H1 (cell line): ENCODE measurements at regions not wholly inside any gene's neighbourhood (a gene's known extent, or its start where the extent isn't known, plus 50 kb on each side); places are given as distances from the start of the nearest gene placed in this dataset.

Source experiments
- CTCF ChIA-PET: fragments of 300-600 bp; sonication (Branson Sonifier 250); formaldehyde crosslinking; loops from one replicate; lab custom pipeline; 2021; ENCODE audit not compliant: partially characterized antibody; lab: Charles Lee
- POLR2A ChIA-PET: fragments of 300-600 bp; sonication (Branson Sonifier 250); formaldehyde crosslinking; loops from one replicate; lab custom pipeline; 2021; ENCODE audit warnings: inconsistent platforms; ENCODE audit not compliant: partially characterized antibody; lab: Charles Lee
- DNase-seq, 2 experiments: peaks; one replicate each; pipeline versions ENCODE4 v3.0.0 to v3.0.0-alpha.2; 2010 to 2022; ENCODE audit warnings: low spot score in 2 of 2, low read depth in 1 of 2, mixed read lengths in 1 of 2
- FAIRE-seq: peaks from 2 replicates; lab custom pipeline; 2011; peaks lifted over from hg19 to GRCh38; lab: Jason Lieb, UNC
- H2AFZ ChIP-seq: 2 replicates; pipeline ENCODE4 v1.8.1; 2012; ENCODE audit warnings: low read length, inconsistent platforms
- H2AK5ac ChIP-seq: 2 replicates; pipeline ENCODE4 v1.6.1; 2013; ENCODE audit warnings: low read depth, low read length
- H2BK120ac ChIP-seq: replicated peaks from 2 replicates; pipeline ENCODE3; 2013; ENCODE audit warnings: low read depth, low read length, inconsistent platforms
- H2BK12ac ChIP-seq: 2 replicates; pipeline ENCODE4 v1.6.1; 2013; ENCODE audit warnings: low read depth, low read length
- H2BK15ac ChIP-seq: 2 replicates; pipeline ENCODE4 v1.6.1; 2013; ENCODE audit warnings: low read length
- H2BK20ac ChIP-seq: 2 replicates; pipeline ENCODE4 v1.6.1; 2013; ENCODE audit warnings: low read length
- H2BK5ac ChIP-seq: 2 replicates; pipeline ENCODE4 v1.6.1; 2013; ENCODE audit warnings: low read depth, low read length
- H3K14ac ChIP-seq: 2 replicates; pipeline ENCODE4 v1.6.1; 2013; ENCODE audit warnings: inconsistent platforms; ENCODE audit not compliant: insufficient read length
- H3K18ac ChIP-seq: 2 replicates; pipeline ENCODE4 v1.6.1; 2013; ENCODE audit warnings: low read length; ENCODE audit errors: extremely low read depth
- H3K23ac ChIP-seq: 2 replicates; pipeline ENCODE4 v1.6.1; 2013; ENCODE audit warnings: inconsistent platforms; ENCODE audit not compliant: insufficient read length
- H3K23me2 ChIP-seq: 2 replicates; pipeline ENCODE4 v1.6.1; 2013; ENCODE audit warnings: low read depth, low read length
- H3K27ac ChIP-seq: 2 replicates; pipeline ENCODE4 v1.6.1; 2011; ENCODE audit warnings: low read depth, low read length, inconsistent platforms
- H3K27me3 ChIP-seq, 4 experiments: replicated peaks in 1 of 4; 1 replicate in 1 of 4; 2 replicates in 3 of 4; pipeline versions ENCODE4 v1.6.1 to v1.8.1; 2011 to 2013; ENCODE audit warnings: low read length in 3 of 4, mild to moderate bottlenecking in 3 of 4, inconsistent platforms in 2 of 4, mixed read lengths in 2 of 4, moderate library complexity in 1 of 4; ENCODE audit not compliant: control insufficient read depth in 3 of 4, insufficient read depth in 3 of 4; ENCODE audit errors: extremely low read depth in 1 of 4
- H3K36me3 ChIP-seq, 4 experiments: 2 replicates each; pipeline versions ENCODE4 v1.6.1 to v1.8.1; 2011 to 2013; ENCODE audit warnings: mild to moderate bottlenecking in 4 of 4, low read length in 3 of 4, moderate library complexity in 2 of 4, control low read depth in 1 of 4, inconsistent platforms in 1 of 4; ENCODE audit not compliant: insufficient read depth in 4 of 4, control insufficient read depth in 2 of 4
- H3K4ac ChIP-seq: replicated peaks from 2 replicates; pipeline ENCODE3; 2013; ENCODE audit warnings: low read length, low read depth, mixed read lengths, inconsistent platforms; ENCODE audit not compliant: insufficient read length
- H3K4me1 ChIP-seq, 4 experiments: replicated peaks in 1 of 4; 1 replicate in 1 of 4; 2 replicates in 3 of 4; pipeline versions ENCODE4 v1.6.1 to v1.8.1; 2011 to 2013; ENCODE audit warnings: low read length in 3 of 4, inconsistent platforms in 2 of 4, mixed read lengths in 1 of 4; ENCODE audit not compliant: insufficient read depth in 4 of 4, control insufficient read depth in 3 of 4
- H3K4me2 ChIP-seq, 2 experiments: 2 replicates each; pipeline versions ENCODE4 v1.6.1 to v1.8.1; 2011 to 2013; ENCODE audit warnings: low read depth in 2 of 2, low read length in 2 of 2, control low read depth in 1 of 2, inconsistent platforms in 1 of 2, mild to moderate bottlenecking in 1 of 2; ENCODE audit not compliant: insufficient read depth in 1 of 2
- H3K4me3 ChIP-seq, 4 experiments: fragments of 200-600, 300-600 bp in 1 of 4; sonication (generic), shearing (Covaris generic), sonication (Bioruptor Twin) in 1 of 4; 2 replicates each; pipeline versions ENCODE4 v1.5.1 to v1.8.1; 2011 to 2016; ENCODE audit warnings: low read length in 4 of 4, low read depth in 3 of 4, control low read depth in 2 of 4, inconsistent platforms in 2 of 4, mild to moderate bottlenecking in 2 of 4, mixed read lengths in 1 of 4, moderate library complexity in 1 of 4; ENCODE audit not compliant: insufficient read depth in 2 of 4; ENCODE audit errors: extremely low read depth in 1 of 4
- H3K56ac ChIP-seq: replicated peaks from 2 replicates; pipeline ENCODE3; 2013; ENCODE audit warnings: low read depth, mild to moderate bottlenecking, mixed read lengths, low read length, inconsistent platforms; ENCODE audit not compliant: insufficient read length
- H3K79me1 ChIP-seq: 2 replicates; pipeline ENCODE4 v1.6.1; 2013; ENCODE audit warnings: low read depth, low read length, control low read depth
- H3K79me2 ChIP-seq, 2 experiments: 2 replicates each; pipeline versions ENCODE4 v1.6.1 to v1.8.1; 2012 to 2013; ENCODE audit warnings: low read length in 2 of 2, mild to moderate bottlenecking in 2 of 2, inconsistent platforms in 1 of 2; ENCODE audit not compliant: insufficient read depth in 2 of 2, control insufficient read depth in 1 of 2
- H3K9ac ChIP-seq, 4 experiments: replicated peaks in 1 of 4; 1 replicate in 1 of 4; 2 replicates in 3 of 4; pipeline versions ENCODE4 v1.6.1 to v1.8.1; 2011 to 2013; ENCODE audit warnings: low read depth in 3 of 4, low read length in 3 of 4, control low read depth in 2 of 4, mild to moderate bottlenecking in 2 of 4, moderate library complexity in 2 of 4, inconsistent platforms in 1 of 4; ENCODE audit errors: extremely low read depth in 1 of 4
- H3K9me3 ChIP-seq, 2 experiments: 2 replicates each; pipeline versions ENCODE4 v1.6.1 to v1.8.1; 2012 to 2013; ENCODE audit warnings: mild to moderate bottlenecking in 2 of 2, moderate library complexity in 2 of 2, control low read depth in 1 of 2, inconsistent platforms in 1 of 2, low read depth in 1 of 2, low read length in 1 of 2, mixed read lengths in 1 of 2; ENCODE audit not compliant: insufficient read depth in 2 of 2
- H4K20me1 ChIP-seq, 2 experiments: replicated peaks in 1 of 2; 2 replicates each; pipeline versions ENCODE3 to v1.8.1; 2011 to 2013; ENCODE audit warnings: inconsistent platforms in 2 of 2, low read length in 2 of 2, mild to moderate bottlenecking in 1 of 2; ENCODE audit not compliant: insufficient read depth in 2 of 2, control insufficient read depth in 1 of 2
- H4K5ac ChIP-seq: 2 replicates; pipeline ENCODE4 v1.6.1; 2013; ENCODE audit warnings: low read length, low read depth, mixed read lengths, inconsistent platforms; ENCODE audit not compliant: insufficient read length
- H4K8ac ChIP-seq: 2 replicates; pipeline ENCODE4 v1.8.0; 2013; ENCODE audit warnings: mild to moderate bottlenecking, moderate library complexity, low read length, inconsistent platforms; ENCODE audit not compliant: insufficient read depth; ENCODE audit errors: extremely low read depth
- H4K91ac ChIP-seq: replicated peaks from 2 replicates; pipeline ENCODE3; 2013; ENCODE audit warnings: low read length, mixed read lengths, inconsistent platforms; ENCODE audit not compliant: insufficient read length
- ATF2 ChIP-seq: IDR thresholded peaks from 2 replicates; pipeline ENCODE4 v1.6.1; 2012; ENCODE audit warnings: low read length, inconsistent platforms
- KDM1A ChIP-seq: fragments of 200-600, 300-600 bp; sonication (generic); IDR thresholded peaks from 2 replicates; pipeline ENCODE4 v1.7.1; 2016; ENCODE audit warnings: mild to moderate bottlenecking, low read length, borderline replicate concordance
- NANOG ChIP-seq: IDR thresholded peaks from 2 replicates; pipeline ENCODE4 v1.6.1; 2011; ENCODE audit warnings: low read length, low read depth, mild to moderate bottlenecking, inconsistent platforms; ENCODE audit not compliant: insufficient read depth, poor library complexity, severe bottlenecking
- SP2 ChIP-seq: IDR thresholded peaks from 2 replicates; pipeline ENCODE4 v1.6.1; 2012; ENCODE audit warnings: mild to moderate bottlenecking, low read length, inconsistent platforms
- WGBS, 2 experiments: shearing (Covaris generic) in 1 of 2; methylation state at CpG; one replicate each; pipeline versions ENCODE4 v1.1.6 to v1.1.7; 2013 to 2015; ENCODE audit warnings: low lambda C conversion rate in 2 of 2, mixed read lengths in 2 of 2, inconsistent platforms in 1 of 2, low coverage in 1 of 2, missing lambda C conversion rate in 1 of 2; ENCODE audit not compliant: insufficient replicate concordance in 2 of 2, insufficient coverage in 1 of 2, insufficient read length in 1 of 2; ENCODE audit errors: extremely low coverage in 1 of 2, missing lambda C conversion rate in 1 of 2; 5-methylcytosine and 5-hydroxymethylcytosine counted together

GRCh38 chr1:103254691-103255090 is 146.4 kb upstream of the COL11A1 start:
- no peak overlapping the region for H3K23ac ChIP-seq
- no peak overlapping the region for H2AFZ ChIP-seq
- H3K56ac ChIP-seq = no peak overlapping the region
- no peak overlapping the region for H2BK20ac ChIP-seq
- no peaks in the 10 kb centered on the region for H3K36me3 ChIP-seq
- H4K8ac ChIP-seq = no peak overlapping the region
- no peaks in the 10 kb centered on the region for H3K23me2 ChIP-seq
- no peak overlapping the region for H3K14ac ChIP-seq
- H2AK5ac ChIP-seq = no peak overlapping the region
- POLR2A ChIA-PET = no interaction called here
- no peak overlapping the region for H3K9ac ChIP-seq
- FAIRE-seq (no peak), DNase-seq (no peak)
- no peak overlapping the region for H3K4me2 ChIP-seq
- CTCF ChIA-PET = interaction anchor here (4.8 kb wide), 1 partner anchor 14 kb away, joined by 23 read pairs; no protein-coding TSS in a partner anchor
- H2BK15ac ChIP-seq = no peak overlapping the region
- H3K79me2 ChIP-seq = no peaks in the 10 kb centered on the region
- H4K91ac ChIP-seq = no peak overlapping the region
- H3K4me1 ChIP-seq = peaks cover 0 to 4% (median 0%) of the 10 kb centered on the region in 4 experiments; a peak in 2 of 7 replicates
- no peak for TF ChIP-seq SP2
- TF ChIP-seq KDM1A = no peak
- TF ChIP-seq NANOG = no peak
- no peak for TF ChIP-seq ATF2
- H3K9me3 ChIP-seq = no peaks in the 10 kb centered on the region
- H3K27ac ChIP-seq = no peak overlapping the region
- H3K4ac ChIP-seq = no peak overlapping the region
- H2BK5ac ChIP-seq = no peak overlapping the region
- no peak overlapping the region for H3K18ac ChIP-seq
- H2BK12ac ChIP-seq = no peak overlapping the region
- WGBS, 2 experiments = 96% methylated on average over 3 of the region's 3 CpGs; no CpG with 5 or more reads in 1 of the 2 experiments
- no peak overlapping the region for H4K5ac ChIP-seq
- H3K79me1 ChIP-seq = no peaks in the 10 kb centered on the region
- no peaks in the 10 kb centered on the region for H3K27me3 ChIP-seq
- no peaks in the 10 kb centered on the region for H4K20me1 ChIP-seq
- H2BK120ac ChIP-seq = no peak overlapping the region
- no peak overlapping the region for H3K4me3 ChIP-seq
